Esophagus mucosa (tissue), 1 donor: ENCODE measurements at regions not wholly inside any gene's neighbourhood (a gene's known extent, or its start where the extent isn't known, plus 50 kb on each side); places are given as distances from the start of the nearest gene placed in this dataset.
A peak's percentile ranks its signal among the peaks of the same experiment; 100 is the strongest.

Experiments
- ATAC-seq: fragments of 200-7000 bp; cut with Tn5 transposase; one replicate; pipeline ENCODE4 v1.9.1; 2020
- donor health status: DM: yes; HTN: yes; CAD: no.

- no peak for ATAC-seq
Observed at GRCh38 chrX:15191830-15192229, 78.1 kb downstream of the ASB9 start.

GRCh38 chrX:15188039-15188438 lies 81.8 kb downstream of the ASB9 start:
- no peak for ATAC-seq

GRCh38 chrX:15177316-15177715 lies 92.6 kb downstream of the ASB9 start:
- no peak for ATAC-seq

- ATAC-seq: no peak
Observed at GRCh38 chrX:15173411-15173810, 96.5 kb downstream of the ASB9 start.

GRCh38 chrX:15170927-15171326 lies 99.0 kb downstream of the ASB9 start:
- ATAC-seq: no peak

- no peak for ATAC-seq
Observed at GRCh38 chrX:15167826-15168225, 102.1 kb downstream of the ASB9 start.

- no peak for ATAC-seq
Observed at GRCh38 chrX:15165832-15166231, 104.1 kb downstream of the ASB9 start.

- ATAC-seq: no peak
Observed at GRCh38 chrX:15163131-15163530, 106.8 kb downstream of the ASB9 start.

GRCh38 chrX:15160558-15161095 lies 109.3 kb downstream of the ASB9 start:
- no peak for ATAC-seq

- ATAC-seq: no peak
Observed at GRCh38 chrX:15158736-15159406, 111.0 kb downstream of the ASB9 start.

GRCh38 chrX:15158350-15158735 lies 111.5 kb downstream of the ASB9 start:
- ATAC-seq: no peak

GRCh38 chrX:15157624-15158023 lies 112.3 kb downstream of the ASB9 start:
- no peak for ATAC-seq

- ATAC-seq: no peak
Observed at GRCh38 chrX:15151267-15152186, 118.4 kb downstream of the ASB9 start.

- no peak for ATAC-seq
Observed at GRCh38 chrX:15150586-15150985, 119.3 kb downstream of the ASB9 start.

GRCh38 chrX:15146515-15146914 lies 123.4 kb downstream of the ASB9 start:
- no peak for ATAC-seq

- no peak for ATAC-seq
Observed at GRCh38 chrX:15143825-15144121, 126.1 kb downstream of the ASB9 start.

- peak; percentile 59 for ATAC-seq
Observed at GRCh38 chrX:15143050-15143824, 126.6 kb downstream of the ASB9 start.

GRCh38 chrX:15142084-15142715 lies 127.7 kb downstream of the ASB9 start:
- ATAC-seq: no peak

GRCh38 chrX:15136795-15137194 lies 133.1 kb downstream of the ASB9 start:
- no peak for ATAC-seq

GRCh38 chrX:15129412-15129811 lies 140.5 kb downstream of the ASB9 start:
- no peak for ATAC-seq

GRCh38 chrX:15128861-15129260 lies 141.0 kb downstream of the ASB9 start:
- no peak for ATAC-seq

- no peak for ATAC-seq
Observed at GRCh38 chrX:15127010-15127409, 142.9 kb downstream of the ASB9 start.

GRCh38 chrX:15116900-15117299 lies 153.0 kb downstream of the ASB9 start:
- no peak for ATAC-seq
